ENCODE measurements at regions not wholly inside any gene's neighbourhood (a gene's known extent, or its start where the extent isn't known, plus 50 kb on each side); places are given as distances from the start of the nearest gene placed in this dataset.

DNA sequence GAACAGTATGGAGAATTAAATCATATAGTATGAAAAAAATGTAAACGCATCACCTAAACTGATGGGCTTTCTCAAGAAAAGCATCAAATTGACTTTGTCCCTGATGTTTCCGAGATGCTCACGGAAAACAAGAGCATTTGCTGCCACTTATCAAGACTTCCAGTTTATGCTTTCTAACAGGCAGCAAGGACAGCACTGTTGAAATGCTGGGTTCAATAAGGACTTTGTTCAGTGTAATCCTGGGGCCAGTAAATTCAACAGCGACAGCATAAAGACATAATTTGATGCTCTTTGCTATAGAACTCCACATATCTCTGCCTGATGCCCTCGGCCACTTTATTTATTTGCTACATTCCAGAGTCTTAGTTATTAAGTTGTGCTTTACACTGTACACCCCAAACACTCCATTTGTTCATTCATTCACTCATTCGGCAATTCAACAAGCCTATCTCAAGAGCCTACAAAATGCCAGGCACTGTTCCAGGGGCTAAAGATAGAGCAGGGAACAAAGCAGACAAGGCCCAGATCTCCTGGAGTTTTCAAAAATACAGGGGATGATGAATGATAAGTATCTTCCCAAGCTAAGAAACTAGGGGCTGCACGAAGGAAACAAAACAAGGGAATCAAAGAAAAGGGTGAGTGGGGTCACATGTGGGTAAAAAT lies 294.6 kb downstream of the ZNF608 start:
- no peak overlapping the region for H3K14ac ChIP-seq (ENCODE audit: insufficient read depth, low read length)
- no peak overlapping the region for H2BK20ac ChIP-seq (ENCODE audit: low read depth, low read length, poor library complexity, severe bottlenecking)
- H3K27me3 Mint-ChIP-seq (ENCODE audit: low read depth): no peaks in the 10 kb centered on the region

More for the DNA sequence above, 294.6 kb downstream of the ZNF608 start:
- WGBS (ENCODE audit: extremely low coverage, insufficient read length, low lambda C conversion rate): no CpG with 5 or more reads among the region's 7 CpGs
- no peaks in the 10 kb centered on the region for H3K4me1 ChIP-seq (ENCODE audit: insufficient read depth, low read length)
- H2BK12ac ChIP-seq (ENCODE audit: insufficient read length, low read depth, low read length): no peak overlapping the region
- no peak overlapping the region for H3K18ac ChIP-seq (ENCODE audit: insufficient read length, low read depth, low read length)
- no peak overlapping the region for H3K9ac ChIP-seq (ENCODE audit: extremely low read depth, insufficient read length, low read length)
- H3K27me3 ChIP-seq (ENCODE audit: insufficient read depth, low read length): no peaks in the 10 kb centered on the region
- no peak overlapping the region for H2BK120ac ChIP-seq (ENCODE audit: low read depth, low read length, poor library complexity, severe bottlenecking)
- Mint-ChIP-seq H3K4me1 (peaks cover 8 to 22% of the 10 kb centered on the region in 2 experiments), H3K27ac (0 out of 7 replicates have a peak overlapping the region, but pooled peaks of 1 of the 3 experiments have one; percentile 2), H3K4me3 (no peak overlapping the region), H3K36me3 (ENCODE audit: insufficient read depth in 1 of 3, low read depth in 3 of 3) (peaks cover 0 to 5% (median 0%) of the 10 kb centered on the region in 3 experiments; a peak in 2 of 7 replicates), H3K9me3 (no peaks in the 10 kb centered on the region)
- no peak overlapping the region for H2AFZ ChIP-seq (ENCODE audit: low read length)
- H4K8ac ChIP-seq (replicated peaks; ENCODE audit: insufficient read length, low read depth, low read length): no peak overlapping the region
- no peak overlapping the region for H3K56ac ChIP-seq (ENCODE audit: insufficient read length, low read depth, low read length)
- H2BK15ac ChIP-seq (ENCODE audit: low read depth, low read length): no peak overlapping the region
- H4K91ac ChIP-seq (ENCODE audit: insufficient read length, low read depth, low read length): no peak overlapping the region
- no peak overlapping the region for H3K4me2 ChIP-seq (ENCODE audit: insufficient read depth, insufficient read length, low read length)
- TF ChIP-seq, protein P1, sequence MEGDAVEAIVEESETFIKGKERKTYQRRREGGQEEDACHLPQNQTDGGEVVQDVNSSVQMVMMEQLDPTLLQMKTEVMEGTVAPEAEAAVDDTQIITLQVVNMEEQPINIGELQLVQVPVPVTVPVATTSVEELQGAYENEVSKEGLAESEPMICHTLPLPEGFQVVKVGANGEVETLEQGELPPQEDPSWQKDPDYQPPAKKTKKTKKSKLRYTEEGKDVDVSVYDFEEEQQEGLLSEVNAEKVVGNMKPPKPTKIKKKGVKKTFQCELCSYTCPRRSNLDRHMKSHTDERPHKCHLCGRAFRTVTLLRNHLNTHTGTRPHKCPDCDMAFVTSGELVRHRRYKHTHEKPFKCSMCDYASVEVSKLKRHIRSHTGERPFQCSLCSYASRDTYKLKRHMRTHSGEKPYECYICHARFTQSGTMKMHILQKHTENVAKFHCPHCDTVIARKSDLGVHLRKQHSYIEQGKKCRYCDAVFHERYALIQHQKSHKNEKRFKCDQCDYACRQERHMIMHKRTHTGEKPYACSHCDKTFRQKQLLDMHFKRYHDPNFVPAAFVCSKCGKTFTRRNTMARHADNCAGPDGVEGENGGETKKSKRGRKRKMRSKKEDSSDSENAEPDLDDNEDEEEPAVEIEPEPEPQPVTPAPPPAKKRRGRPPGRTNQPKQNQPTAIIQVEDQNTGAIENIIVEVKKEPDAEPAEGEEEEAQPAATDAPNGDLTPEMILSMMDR (conservative IDR thresholded peaks at IDR 0.05): no peak
- no peak overlapping the region for H3T11ph ChIP-seq (ENCODE audit: low read length)
- H3K27ac ChIP-seq (ENCODE audit: insufficient read length, low read depth, low read length): no peak overlapping the region
- H3K9me3 ChIP-seq (ENCODE audit: control insufficient read depth, low read depth, low read length): no peaks in the 10 kb centered on the region
- no peaks in the 10 kb centered on the region for H3K79me1 ChIP-seq (ENCODE audit: insufficient read depth, low read depth, low read length, poor library complexity, severe bottlenecking)
- no peak overlapping the region for H2BK5ac ChIP-seq (ENCODE audit: insufficient read length, low read length)
- no peak for DNase-seq
- no peak overlapping the region for H3K23ac ChIP-seq (ENCODE audit: insufficient read length, low read depth, low read length)
- H3K23me2 ChIP-seq (ENCODE audit: insufficient read length, low read depth, low read length, poor library complexity, severe bottlenecking): no peaks in the 10 kb centered on the region
- H4K20me1 ChIP-seq (ENCODE audit: control insufficient read depth, insufficient read depth, insufficient read length): no peaks in the 10 kb centered on the region
- H2AK5ac ChIP-seq (ENCODE audit: insufficient read length, low read length): no peak overlapping the region
- H3K79me2 ChIP-seq (ENCODE audit: insufficient read depth, low read length): no peaks in the 10 kb centered on the region
- no peak overlapping the region for H4K5ac ChIP-seq (ENCODE audit: insufficient read length, low read depth, low read length)
- H3K4ac ChIP-seq (ENCODE audit: low read depth, low read length): no peak overlapping the region
